Lower leg skin (tissue), 3 donors: ENCODE measurements at regions not wholly inside any gene's neighbourhood (a gene's known extent, or its start where the extent isn't known, plus 50 kb on each side); places are given as distances from the start of the nearest gene placed in this dataset.

Experiments
- CTCF ChIP-seq, 3 donors: fragments of 450-650 bp; IDR thresholded peaks; one replicate each; pipeline ENCODE4 v1.5.1; 2016; ENCODE audit warnings: antibody characterized with exemption in 3 of 3, mild to moderate bottlenecking in 3 of 3, moderate library complexity in 2 of 3
- POLR2A ChIP-seq, 2 donors: fragments of 450-650 bp; IDR thresholded peaks; one replicate each; pipeline ENCODE4 v1.6.1; 2016 to 2017; ENCODE audit warnings: antibody characterized with exemption in 2 of 2, mild to moderate bottlenecking in 1 of 2, moderate library complexity in 1 of 2

GRCh38 chr17:33750943-33751701 is 458.0 kb upstream of the ASIC2 start:
- TF ChIP-seq POLR2A (IDR thresholded peaks at IDR 0.05) = no peak
- no peak for TF ChIP-seq CTCF (IDR thresholded peaks at IDR 0.05)
